ENCODE measurements at regions not wholly inside any gene's neighbourhood (a gene's known extent, or its start where the extent isn't known, plus 50 kb on each side); places are given as distances from the start of the nearest gene placed in this dataset.
"Not testable (repeated sequence)": the region's sequence is repeated elsewhere in the genome, so short reads cannot be mapped to it uniquely, and the experiment has no call there.

- Histone ChIP-seq H3K9me3 (ENCODE audit: control insufficient read depth, insufficient read depth, low read depth, low read length) (no peaks in the 10 kb centered on the region), H3K27me3 (ENCODE audit: control insufficient read depth, insufficient read depth, low read length) (no peaks in the 10 kb centered on the region), H3K4me2 (ENCODE audit: extremely low read depth, insufficient read depth, low read length) (no peak overlapping the region), H3K9ac (ENCODE audit: insufficient read depth, low read length) (no peak overlapping the region), H4K20me1 (ENCODE audit: control insufficient read depth, extremely low read depth, insufficient read depth, low read length) (no peaks in the 10 kb centered on the region), H3K36me3 (ENCODE audit: control insufficient read depth, insufficient read depth, low read length) (no peaks in the 10 kb centered on the region), H3K79me2 (ENCODE audit: control insufficient read depth, insufficient read depth, low read length) (no peaks in the 10 kb centered on the region), H3K27ac (ENCODE audit: insufficient read depth, low read length) (no peak overlapping the region), H2AFZ (ENCODE audit: low read length) (no peak overlapping the region), H3K4me1 (ENCODE audit: control insufficient read depth, extremely low read depth, insufficient read depth, low read length) (no peaks in the 10 kb centered on the region), H3K4me3 (replicated peaks in 1 of 4; ENCODE audit: control extremely low read depth in 1 of 4, insufficient read depth in 1 of 4, low read depth in 3 of 4, low read length in 4 of 4) (no peak overlapping the region)
- TF ChIP-seq EZH2 (IDR thresholded peaks at IDR 0.05; ENCODE audit: low read length, missing control alignments), result no peak
- TF ChIP-seq, protein P1, sequence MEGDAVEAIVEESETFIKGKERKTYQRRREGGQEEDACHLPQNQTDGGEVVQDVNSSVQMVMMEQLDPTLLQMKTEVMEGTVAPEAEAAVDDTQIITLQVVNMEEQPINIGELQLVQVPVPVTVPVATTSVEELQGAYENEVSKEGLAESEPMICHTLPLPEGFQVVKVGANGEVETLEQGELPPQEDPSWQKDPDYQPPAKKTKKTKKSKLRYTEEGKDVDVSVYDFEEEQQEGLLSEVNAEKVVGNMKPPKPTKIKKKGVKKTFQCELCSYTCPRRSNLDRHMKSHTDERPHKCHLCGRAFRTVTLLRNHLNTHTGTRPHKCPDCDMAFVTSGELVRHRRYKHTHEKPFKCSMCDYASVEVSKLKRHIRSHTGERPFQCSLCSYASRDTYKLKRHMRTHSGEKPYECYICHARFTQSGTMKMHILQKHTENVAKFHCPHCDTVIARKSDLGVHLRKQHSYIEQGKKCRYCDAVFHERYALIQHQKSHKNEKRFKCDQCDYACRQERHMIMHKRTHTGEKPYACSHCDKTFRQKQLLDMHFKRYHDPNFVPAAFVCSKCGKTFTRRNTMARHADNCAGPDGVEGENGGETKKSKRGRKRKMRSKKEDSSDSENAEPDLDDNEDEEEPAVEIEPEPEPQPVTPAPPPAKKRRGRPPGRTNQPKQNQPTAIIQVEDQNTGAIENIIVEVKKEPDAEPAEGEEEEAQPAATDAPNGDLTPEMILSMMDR (conservative IDR thresholded peaks at IDR 0.05 in 1 of 2, IDR thresholded peaks at IDR 0.05 in 1 of 2; ENCODE audit: low read depth in 1 of 2, low read length in 2 of 2), result no peak
- no peak for DNase-seq (ENCODE audit: low read depth in 2 of 2)
Measured at GRCh38 chr3:101970905-101971304, 121.6 kb downstream of the NFKBIZ start.

DNA sequence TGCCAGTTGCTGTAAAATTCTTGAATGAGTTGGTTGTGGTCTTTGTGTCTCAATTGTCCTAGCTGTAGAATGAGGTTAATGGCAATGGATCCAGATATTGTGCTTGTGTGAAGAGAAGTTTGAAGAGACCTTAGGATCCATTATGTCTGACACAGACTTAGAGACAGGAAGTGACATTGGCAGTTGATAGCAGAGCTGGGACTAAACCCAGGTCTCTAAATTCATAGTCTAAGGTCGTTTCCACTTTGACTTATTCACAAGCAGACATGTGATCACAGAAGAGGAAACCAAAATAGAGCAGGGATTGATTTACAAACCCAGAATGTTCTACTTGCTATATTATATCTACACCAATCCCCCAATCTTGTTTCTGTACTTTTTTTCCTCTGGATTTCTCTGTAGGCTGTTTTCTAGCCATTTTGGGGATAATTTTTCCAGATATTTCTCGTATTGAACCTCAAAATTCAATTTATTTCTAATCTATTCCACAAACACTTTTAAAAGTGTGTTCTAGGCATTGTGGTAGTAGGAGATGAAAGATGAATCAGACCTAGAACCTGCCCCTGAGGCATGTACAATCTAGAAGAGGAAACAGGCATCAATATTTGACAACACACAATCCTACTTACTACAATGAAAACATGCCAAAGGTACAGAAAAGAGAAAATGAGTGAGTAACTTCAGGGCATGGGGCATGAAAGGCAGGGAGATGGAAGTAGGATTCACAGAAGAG is 123.3 kb downstream of the NFKBIZ start:
- no peaks in the 10 kb centered on the region for H3K4me1 ChIP-seq (ENCODE audit: control insufficient read depth, extremely low read depth, insufficient read depth, low read length)
- H3K36me3 ChIP-seq (ENCODE audit: control insufficient read depth, insufficient read depth, low read length), result no peaks in the 10 kb centered on the region
- H2AFZ ChIP-seq (ENCODE audit: low read length), result no peak overlapping the region
- no peak overlapping the region for H3K4me3 ChIP-seq (replicated peaks in 1 of 4; ENCODE audit: control extremely low read depth in 1 of 4, insufficient read depth in 1 of 4, low read depth in 3 of 4, low read length in 4 of 4)
- no peaks in the 10 kb centered on the region for H4K20me1 ChIP-seq (ENCODE audit: control insufficient read depth, extremely low read depth, insufficient read depth, low read length)
- H3K79me2 ChIP-seq (ENCODE audit: control insufficient read depth, insufficient read depth, low read length), result no peaks in the 10 kb centered on the region
- TF ChIP-seq, protein P1 (conservative IDR thresholded peaks at IDR 0.05 in 1 of 2, IDR thresholded peaks at IDR 0.05 in 1 of 2; ENCODE audit: low read depth in 1 of 2, low read length in 2 of 2), result no peak
- no peak for TF ChIP-seq EZH2 (IDR thresholded peaks at IDR 0.05; ENCODE audit: low read length, missing control alignments)
- H3K4me2 ChIP-seq (ENCODE audit: extremely low read depth, insufficient read depth, low read length), result no peak overlapping the region
- H3K9me3 ChIP-seq (ENCODE audit: control insufficient read depth, insufficient read depth, low read depth, low read length), result no peaks in the 10 kb centered on the region
- DNase-seq (ENCODE audit: low read depth in 2 of 2), result no peak
- no peaks in the 10 kb centered on the region for H3K27me3 ChIP-seq (ENCODE audit: control insufficient read depth, insufficient read depth, low read length)
- no peak overlapping the region for H3K27ac ChIP-seq (ENCODE audit: insufficient read depth, low read length)
- no peak overlapping the region for H3K9ac ChIP-seq (ENCODE audit: insufficient read depth, low read length)

- Histone ChIP-seq H3K27me3 (ENCODE audit: control insufficient read depth, insufficient read depth, low read length) (no peaks in the 10 kb centered on the region), H3K9me3 (ENCODE audit: control insufficient read depth, insufficient read depth, low read depth, low read length) (no peaks in the 10 kb centered on the region), H3K4me1 (ENCODE audit: control insufficient read depth, extremely low read depth, insufficient read depth, low read length) (no peaks in the 10 kb centered on the region), H3K27ac (ENCODE audit: insufficient read depth, low read length) (no peak overlapping the region), H3K4me2 (ENCODE audit: extremely low read depth, insufficient read depth, low read length) (no peak overlapping the region), H3K9ac (ENCODE audit: insufficient read depth, low read length) (no peak overlapping the region), H3K79me2 (ENCODE audit: control insufficient read depth, insufficient read depth, low read length) (no peaks in the 10 kb centered on the region), H4K20me1 (ENCODE audit: control insufficient read depth, extremely low read depth, insufficient read depth, low read length) (no peaks in the 10 kb centered on the region), H2AFZ (ENCODE audit: low read length) (no peak overlapping the region), H3K4me3 (replicated peaks in 1 of 4; ENCODE audit: control extremely low read depth in 1 of 4, insufficient read depth in 1 of 4, low read depth in 3 of 4, low read length in 4 of 4) (no peak overlapping the region), H3K36me3 (ENCODE audit: control insufficient read depth, insufficient read depth, low read length) (no peaks in the 10 kb centered on the region)
- TF ChIP-seq, protein P1 (conservative IDR thresholded peaks at IDR 0.05 in 1 of 2, IDR thresholded peaks at IDR 0.05 in 1 of 2; ENCODE audit: low read depth in 1 of 2, low read length in 2 of 2), result no peak
- DNase-seq (ENCODE audit: low read depth in 2 of 2), result no peak
Measured at GRCh38 chr3:101973163-101973505, 123.8 kb downstream of the NFKBIZ start.

DNA sequence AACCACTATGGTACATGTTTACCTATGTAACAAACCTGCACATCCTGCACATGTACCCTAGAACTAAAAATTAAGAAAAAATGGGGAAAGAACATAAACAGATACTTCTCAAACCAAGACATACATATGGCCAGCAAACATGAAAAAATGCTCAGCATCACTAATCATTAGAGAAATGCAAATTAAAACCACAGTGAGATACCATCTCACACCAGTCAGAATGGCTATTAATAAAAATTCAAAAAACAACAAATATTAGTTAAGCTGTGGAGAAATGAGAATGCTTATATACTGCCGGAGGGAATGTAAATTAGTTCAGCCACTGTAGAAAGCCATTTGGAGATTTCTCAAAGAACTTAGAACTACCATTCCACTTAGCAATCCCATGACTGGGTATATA is 126.1 kb downstream of the NFKBIZ start:
- H3K9ac ChIP-seq (ENCODE audit: insufficient read depth, low read length), result not testable (repeated sequence)

More for the DNA sequence above, 126.1 kb downstream of the NFKBIZ start:
- not testable (repeated sequence) for H3K9me3 ChIP-seq (ENCODE audit: control insufficient read depth, insufficient read depth, low read depth, low read length); H3K4me2 ChIP-seq (ENCODE audit: extremely low read depth, insufficient read depth, low read length); H3K27me3 ChIP-seq (ENCODE audit: control insufficient read depth, insufficient read depth, low read length); H4K20me1 ChIP-seq (ENCODE audit: control insufficient read depth, extremely low read depth, insufficient read depth, low read length); H3K4me1 ChIP-seq (ENCODE audit: control insufficient read depth, extremely low read depth, insufficient read depth, low read length); H2AFZ ChIP-seq (ENCODE audit: low read length); DNase-seq (ENCODE audit: low read depth in 2 of 2); H3K27ac ChIP-seq (ENCODE audit: insufficient read depth, low read length); H3K79me2 ChIP-seq (ENCODE audit: control insufficient read depth, insufficient read depth, low read length); H3K4me3 ChIP-seq (replicated peaks in 1 of 4; ENCODE audit: control extremely low read depth in 1 of 4, insufficient read depth in 1 of 4, low read depth in 3 of 4, low read length in 4 of 4); H3K36me3 ChIP-seq (ENCODE audit: control insufficient read depth, insufficient read depth, low read length)

All from fibroblast of lung (primary cell).